ENCODE measurements at regions not wholly inside any gene's neighbourhood (a gene's known extent, or its start where the extent isn't known, plus 50 kb on each side); places are given as distances from the start of the nearest gene placed in this dataset.
A peak's percentile ranks its signal among the peaks of the same experiment; 100 is the strongest.
"Not testable (repeated sequence)": the region's sequence is repeated elsewhere in the genome, so short reads cannot be mapped to it uniquely, and the experiment has no call there.

DNA sequence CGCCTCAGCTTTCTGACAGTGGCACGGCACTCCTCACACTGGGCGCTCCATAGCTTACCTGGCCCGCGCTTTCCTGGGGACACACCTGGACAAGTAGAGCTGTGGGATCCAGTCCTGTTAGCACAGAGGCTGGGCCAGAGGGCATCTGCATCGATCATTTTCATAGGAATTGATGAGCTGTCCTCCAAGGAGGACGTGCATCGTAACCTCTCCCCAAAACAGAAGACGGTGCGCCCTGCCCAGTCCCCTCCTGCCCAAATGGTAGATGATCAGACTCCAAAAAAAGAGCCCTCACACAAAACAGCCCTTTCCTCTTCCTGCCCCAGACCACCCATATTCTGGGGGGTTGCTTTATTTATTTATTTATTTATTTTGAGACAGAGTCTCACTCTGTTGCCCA lies 161.2 kb downstream of the CTTN start:
- intact Hi-C loops (cut with DNase I; ENCODE audit: low total_unique reads): no loop called here
- H3K4me3 ChIP-seq: no peak overlapping the region
- DNase-seq: no peak
- H3K27me3 ChIP-seq: peaks cover 0 to 14% of the 10 kb centered on the region in 2 donors
- no peak overlapping the region for H3K27ac ChIP-seq
- TF ChIP-seq, protein P1, sequence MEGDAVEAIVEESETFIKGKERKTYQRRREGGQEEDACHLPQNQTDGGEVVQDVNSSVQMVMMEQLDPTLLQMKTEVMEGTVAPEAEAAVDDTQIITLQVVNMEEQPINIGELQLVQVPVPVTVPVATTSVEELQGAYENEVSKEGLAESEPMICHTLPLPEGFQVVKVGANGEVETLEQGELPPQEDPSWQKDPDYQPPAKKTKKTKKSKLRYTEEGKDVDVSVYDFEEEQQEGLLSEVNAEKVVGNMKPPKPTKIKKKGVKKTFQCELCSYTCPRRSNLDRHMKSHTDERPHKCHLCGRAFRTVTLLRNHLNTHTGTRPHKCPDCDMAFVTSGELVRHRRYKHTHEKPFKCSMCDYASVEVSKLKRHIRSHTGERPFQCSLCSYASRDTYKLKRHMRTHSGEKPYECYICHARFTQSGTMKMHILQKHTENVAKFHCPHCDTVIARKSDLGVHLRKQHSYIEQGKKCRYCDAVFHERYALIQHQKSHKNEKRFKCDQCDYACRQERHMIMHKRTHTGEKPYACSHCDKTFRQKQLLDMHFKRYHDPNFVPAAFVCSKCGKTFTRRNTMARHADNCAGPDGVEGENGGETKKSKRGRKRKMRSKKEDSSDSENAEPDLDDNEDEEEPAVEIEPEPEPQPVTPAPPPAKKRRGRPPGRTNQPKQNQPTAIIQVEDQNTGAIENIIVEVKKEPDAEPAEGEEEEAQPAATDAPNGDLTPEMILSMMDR (IDR thresholded peaks at IDR 0.05): no peak
- no peaks in the 10 kb centered on the region for H3K4me1 ChIP-seq
- no peaks in the 10 kb centered on the region for H3K36me3 ChIP-seq
- H3K9me3 ChIP-seq: no peaks in the 10 kb centered on the region

DNA sequence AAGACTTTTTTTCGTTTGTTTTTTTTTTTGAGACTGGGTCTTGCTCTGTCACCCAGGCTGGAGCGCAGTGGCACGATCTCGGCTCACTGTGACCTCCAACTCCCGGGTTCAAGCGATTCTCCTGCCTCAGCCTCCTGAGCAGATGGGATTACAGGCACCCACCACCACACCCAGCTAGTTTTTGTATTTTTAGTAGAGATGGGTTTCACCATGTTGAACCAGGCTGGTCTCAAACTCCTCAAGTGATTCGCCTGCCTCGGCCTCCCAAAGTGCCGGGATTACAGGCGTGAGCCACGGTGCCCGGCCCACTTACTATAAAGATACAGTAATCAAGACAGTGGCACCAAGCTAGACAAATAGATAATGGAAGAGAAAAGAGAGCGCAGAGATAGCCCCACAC lies 162.3 kb downstream of the CTTN start:
- H3K4me3 ChIP-seq; H3K27ac ChIP-seq; H3K9me3 ChIP-seq; H3K36me3 ChIP-seq; intact Hi-C loops (cut with DNase I; ENCODE audit: low total_unique reads); DNase-seq; H3K4me1 ChIP-seq: not testable (repeated sequence)
- peaks cover 0 to 19% of the 10 kb centered on the region in 2 donors for H3K27me3 ChIP-seq

DNA sequence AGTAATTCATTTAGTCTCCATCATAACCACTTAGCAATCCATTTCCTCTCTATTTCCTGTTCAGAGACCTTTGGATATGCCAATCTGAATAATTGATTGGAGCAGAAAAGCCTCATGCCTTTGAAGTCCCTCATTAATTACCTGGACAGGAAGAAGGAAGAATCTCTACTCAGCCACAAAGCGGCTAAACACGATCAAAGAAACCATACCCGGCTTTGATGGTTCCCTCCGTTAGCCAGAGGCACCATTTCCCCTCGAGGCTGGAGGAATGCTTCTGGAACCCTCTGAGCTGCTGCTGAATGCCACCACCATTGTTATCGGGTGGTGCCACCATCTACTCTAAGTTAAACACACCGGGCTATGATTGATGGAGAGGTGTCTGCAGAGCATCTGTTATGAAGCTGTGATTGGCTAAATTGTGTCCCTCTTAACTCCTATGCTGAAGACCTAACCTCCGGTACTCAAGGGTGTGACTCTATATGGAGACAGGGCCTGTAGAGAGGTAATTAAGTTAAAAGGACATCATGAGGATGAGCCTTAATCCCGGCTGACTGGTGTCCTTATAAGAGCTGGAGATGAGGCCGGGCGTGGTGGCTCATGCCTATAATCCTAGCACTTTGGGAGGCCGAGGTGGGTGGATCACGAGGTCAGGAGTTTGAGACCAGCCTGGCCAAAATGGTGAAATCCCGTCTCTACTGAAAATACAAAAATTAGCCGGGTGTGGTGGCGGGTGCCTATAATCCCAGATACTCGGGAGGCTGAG lies 168.6 kb downstream of the CTTN start:
- Histone ChIP-seq H3K27me3 (peaks cover 0 to 6% of the 10 kb centered on the region in 2 donors), H3K27ac (no peak overlapping the region), H3K4me3 (no peak overlapping the region), H3K9me3 (no peaks in the 10 kb centered on the region), H3K4me1 (peaks cover 0 to 17% (median 14%) of the 10 kb centered on the region in 4 donors), H3K36me3 (no peaks in the 10 kb centered on the region)
- TF ChIP-seq, protein P1 (IDR thresholded peaks at IDR 0.05): no peak
- peak in 1 of 2 donors; percentile 23 for DNase-seq
- intact Hi-C loops (cut with DNase I; ENCODE audit: low total_unique reads): no loop called here

DNA sequence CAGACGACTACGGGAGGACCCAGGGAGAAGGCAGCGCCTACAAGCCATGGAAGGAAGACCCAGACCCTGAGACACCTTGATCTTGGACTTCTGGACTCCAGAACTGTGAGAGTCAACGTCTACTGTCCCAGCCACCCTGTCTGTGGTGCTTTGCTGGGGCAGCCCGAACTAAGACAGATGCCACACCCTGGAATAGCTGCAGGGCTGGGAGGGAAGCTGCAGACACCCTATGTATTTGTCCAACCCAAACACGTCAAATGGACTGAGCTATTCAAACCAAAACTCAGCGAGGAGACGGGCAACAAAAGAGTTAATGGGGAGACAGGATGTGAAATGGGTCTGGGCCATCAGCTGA lies 169.3 kb downstream of the CTTN start:
- Histone ChIP-seq H3K9me3 (no peaks in the 10 kb centered on the region), H3K4me1 (peaks cover 0 to 17% (median 14%) of the 10 kb centered on the region in 4 donors), H3K27ac (peak overlapping the region; percentile 54 to 67), H3K36me3 (no peaks in the 10 kb centered on the region), H3K27me3 (peaks cover 0 to 6% of the 10 kb centered on the region in 2 donors), H3K4me3 (peak overlapping the region; percentile 43 to 60)
- intact Hi-C loops (cut with DNase I; ENCODE audit: low total_unique reads): no loop called here
- peak in 1 of 2 donors; percentile 24 for DNase-seq
- TF ChIP-seq, protein P1 (IDR thresholded peaks at IDR 0.05): no peak

DNA sequence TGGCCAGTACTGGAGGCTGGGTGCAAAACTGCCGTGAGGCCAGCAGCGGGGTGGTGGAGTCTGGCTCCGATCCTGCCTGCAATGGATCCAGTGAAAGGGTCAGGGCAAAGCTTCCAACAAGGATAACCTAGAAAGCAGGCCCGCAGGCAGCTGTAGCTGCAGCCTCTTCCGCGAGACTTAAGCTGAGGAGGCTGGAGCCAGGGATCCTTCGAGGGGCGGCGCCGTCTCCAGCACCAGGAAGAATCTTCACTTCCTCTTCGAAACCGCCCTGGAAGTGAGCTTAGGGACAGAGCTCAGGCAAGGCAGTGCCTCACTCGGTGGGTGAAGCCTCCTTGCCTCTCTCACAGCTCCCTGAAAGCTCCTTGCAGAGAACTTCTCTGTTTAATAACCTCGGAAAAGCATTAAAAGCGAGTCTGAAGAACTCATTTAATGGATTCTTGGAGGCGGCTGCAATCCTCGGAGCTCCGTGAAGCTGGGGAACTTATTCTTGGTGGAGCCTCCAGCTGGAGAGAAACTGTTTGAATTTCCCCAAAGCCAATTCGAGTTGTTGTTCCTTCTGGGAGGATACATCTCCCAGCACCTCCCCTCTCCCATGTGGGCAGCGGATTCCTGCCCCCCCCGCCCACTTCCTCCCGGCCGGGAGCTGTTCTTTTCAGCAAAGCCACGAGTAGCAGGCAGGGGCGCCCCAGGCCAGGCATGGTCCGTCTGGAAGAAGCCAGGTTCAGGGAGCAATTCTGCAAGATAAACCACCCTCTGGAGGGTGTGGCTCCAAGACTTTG lies 169.9 kb downstream of the CTTN start:
- Histone ChIP-seq H3K27ac (peak overlapping the region; percentile 54 to 67), H3K4me1 (peaks cover 0 to 17% (median 14%) of the 10 kb centered on the region in 4 donors), H3K27me3 (peaks cover 0 to 6% of the 10 kb centered on the region in 2 donors), H3K36me3 (no peaks in the 10 kb centered on the region), H3K9me3 (no peaks in the 10 kb centered on the region), H3K4me3 (peak overlapping the region; percentile 43 to 60)
- intact Hi-C loops (cut with DNase I; ENCODE audit: low total_unique reads): no loop called here
- DNase-seq: peak; percentile 67 to 79
- TF ChIP-seq, protein P1 (IDR thresholded peaks at IDR 0.05): peak in 1 of 2 experiments; percentile 28
